HCT116 (cell line): ENCODE measurements at regions not wholly inside any gene's neighbourhood (a gene's known extent, or its start where the extent isn't known, plus 50 kb on each side); places are given as distances from the start of the nearest gene placed in this dataset.

Source experiments
- ATAC-seq: fragments of 200-7000 bp; cut with Tn5 transposase; 2 replicates; pipeline ENCODE4 v1.9.1; 2020; ENCODE audit warnings: mild to moderate bottlenecking, moderate library complexity
- BruUV-seq: library from RNA; stranded (reverse); fragments of 400-500 nt; replicated peaks from 2 replicates; lab custom pipeline; 2021; lab: Mats Ljungman, UMichigan
- CTCF ChIA-PET: fragments of 300-600 bp; sonication (Branson Sonifier 250); formaldehyde crosslinking; loops from one replicate; lab custom pipeline; 2021; ENCODE audit warnings: antibody characterized with exemption; lab: Charles Lee
- POLR2A ChIA-PET: fragments of 300-600, 350-600 bp; sonication (Branson Sonifier 250); formaldehyde crosslinking; loops from one replicate; lab custom pipeline; 2021; ENCODE audit warnings: antibody characterized with exemption; lab: Charles Lee
- RAD21 ChIA-PET, 2 experiments: fragments of 300-600 bp; sonication (Branson Sonifier 250); formaldehyde crosslinking; loops; one replicate each; lab custom pipeline; 2023; ENCODE audit warnings: low total read pairs in 2 of 2; ENCODE audit not compliant: uncharacterized antibody in 2 of 2, unreplicated experiment in 2 of 2, low non-redundant PET in 1 of 2; lab: Charles Lee
- DNase-seq: peaks from one replicate; pipeline ENCODE4 v3.0.0-alpha.2; 2010; ENCODE audit warnings: low read depth, low spot score
- H2AFZ ChIP-seq: fragments of 200-600 bp; shearing (Covaris generic), sonication (generic); 2 replicates; pipeline ENCODE4 v1.6.1; 2017; ENCODE audit warnings: low read depth, mixed run types, mixed read lengths, antibody characterized with exemption, low read length; ENCODE audit not compliant: poor library complexity, severe bottlenecking
- H3K27ac ChIP-seq: 2 replicates; pipeline ENCODE4 v1.5.1; 2012; ENCODE audit warnings: low read depth, low read length
- H3K27me3 ChIP-seq: fragments of 200-600 bp; sonication (generic); 2 replicates; pipeline ENCODE4 v1.6.1; 2016; ENCODE audit warnings: mixed run types, low read length, mixed read lengths; ENCODE audit not compliant: insufficient read depth
- H3K36me3 ChIP-seq, 2 experiments: fragments of 200-500 bp in 1 of 2; fragments of 200-600 bp in 1 of 2; sonication (Bioruptor generic) in 1 of 2; sonication (generic) in 1 of 2; 2 replicates each; pipeline versions ENCODE4 v1.5.1 to v1.6.1; 2014 to 2016; ENCODE audit warnings: low read length in 2 of 2, inconsistent platforms in 1 of 2, mixed read lengths in 1 of 2, mixed run types in 1 of 2; ENCODE audit not compliant: insufficient read depth in 2 of 2, control insufficient read depth in 1 of 2
- H3K4me1 ChIP-seq, 2 experiments: fragments of 200-600 bp in 1 of 2; sonication (generic) in 1 of 2; 2 replicates each; pipeline versions ENCODE4 v1.5.1 to v1.6.1; 2012 to 2017; ENCODE audit warnings: low read length in 2 of 2, inconsistent platforms in 1 of 2, mild to moderate bottlenecking in 1 of 2, mixed read lengths in 1 of 2, mixed run types in 1 of 2, moderate library complexity in 1 of 2; ENCODE audit not compliant: insufficient read depth in 2 of 2, control insufficient read depth in 1 of 2
- H3K4me2 ChIP-seq: fragments of 200-600 bp; sonication (generic); 2 replicates; pipeline ENCODE4 v1.6.1; 2017; ENCODE audit warnings: mixed run types, low read length, mixed read lengths
- H3K4me3 ChIP-seq, 2 experiments: fragments of 200-600 bp in 1 of 2; sonication (generic) in 1 of 2; replicated peaks in 1 of 2; 2 replicates each; pipeline ENCODE4 v1.5.1; 2011 to 2016; ENCODE audit warnings: low read length in 2 of 2, control low read depth in 1 of 2, low read depth in 1 of 2, mild to moderate bottlenecking in 1 of 2, mixed read lengths in 1 of 2, mixed run types in 1 of 2
- H3K79me2 ChIP-seq: fragments of 200-600 bp; sonication (generic); 2 replicates; pipeline ENCODE4 v1.6.1; 2017; ENCODE audit warnings: mild to moderate bottlenecking, mixed run types, low read length, moderate library complexity, mixed read lengths; ENCODE audit not compliant: insufficient read depth
- H3K9ac ChIP-seq: fragments of 200-600 bp; sonication (generic); 2 replicates; pipeline ENCODE4 v1.6.1; 2016; ENCODE audit warnings: low read length, mixed read lengths
- H3K9me2 ChIP-seq: fragments of 200-600 bp; sonication (generic), shearing (Covaris generic); 2 replicates; pipeline ENCODE4 v1.6.1; 2017; ENCODE audit warnings: mixed run types, mild to moderate bottlenecking, moderate library complexity; ENCODE audit not compliant: insufficient read depth
- H3K9me3 ChIP-seq, 2 experiments: fragments of 200-500 bp in 1 of 2; fragments of 200-600 bp in 1 of 2; sonication (Bioruptor generic) in 1 of 2; sonication (generic) in 1 of 2; 2 replicates each; pipeline ENCODE4 v1.6.1; 2014 to 2017; ENCODE audit warnings: low read length in 2 of 2, mixed read lengths in 2 of 2, inconsistent platforms in 1 of 2, low read depth in 1 of 2, mild to moderate bottlenecking in 1 of 2, mixed run types in 1 of 2, moderate library complexity in 1 of 2; ENCODE audit not compliant: control insufficient read depth in 1 of 2, insufficient read depth in 1 of 2
- H4K20me1 ChIP-seq: fragments of 200-600 bp; sonication (generic), shearing (Covaris generic); 2 replicates; pipeline ENCODE4 v1.6.1; 2017; ENCODE audit warnings: mixed run types, mild to moderate bottlenecking, moderate library complexity; ENCODE audit not compliant: insufficient read depth
- CBX3 ChIP-seq: IDR thresholded peaks from 2 replicates; pipeline ENCODE4 v1.6.1; 2012; ENCODE audit warnings: low read depth
- CEBPB ChIP-seq: IDR thresholded peaks from 2 replicates; pipeline ENCODE4 v1.6.1; 2012; ENCODE audit warnings: low read depth
- EGR1 ChIP-seq: IDR thresholded peaks from 2 replicates; pipeline ENCODE4 v1.6.1; 2012; ENCODE audit warnings: low read depth
- ELF1 ChIP-seq: IDR thresholded peaks from 2 replicates; pipeline ENCODE4 v1.6.1; 2012; ENCODE audit warnings: low read depth, borderline replicate concordance
- EZH2 ChIP-seq: fragments of 200-600 bp; sonication (generic); IDR thresholded peaks from 2 replicates; pipeline ENCODE4 v1.6.1; 2017; ENCODE audit warnings: antibody characterized with exemption, mixed run types
- FOSL1 ChIP-seq: IDR thresholded peaks from 2 replicates; pipeline ENCODE4 v1.6.1; 2012; ENCODE audit warnings: low read depth
- JUND ChIP-seq: IDR thresholded peaks from 2 replicates; pipeline ENCODE4 v1.6.1; 2012
- MAX ChIP-seq: IDR thresholded peaks from 2 replicates; pipeline ENCODE4 v1.6.1; 2012
- POLR2AphosphoS5 ChIP-seq: IDR thresholded peaks from 2 replicates; pipeline ENCODE4 v1.6.1; 2011; ENCODE audit warnings: mild to moderate bottlenecking, low read depth, low read length, moderate library complexity
- REST ChIP-seq: IDR thresholded peaks from 2 replicates; pipeline ENCODE4 v1.6.1; 2012; ENCODE audit warnings: low read depth
- SP1 ChIP-seq: IDR thresholded peaks from 2 replicates; pipeline ENCODE4 v1.6.1; 2012; ENCODE audit warnings: low read depth
- SRF ChIP-seq: IDR thresholded peaks from 2 replicates; pipeline ENCODE4 v1.6.1; 2012; ENCODE audit warnings: low read depth
- TCF7L2 ChIP-seq: IDR thresholded peaks from 2 replicates; pipeline ENCODE4 v1.7.0; 2011; ENCODE audit warnings: borderline replicate concordance, inconsistent platforms; ENCODE audit not compliant: insufficient read depth, insufficient read length; ENCODE audit errors: extremely low read depth
- YY1 ChIP-seq: IDR thresholded peaks from 2 replicates; pipeline ENCODE4 v1.6.1; 2011; ENCODE audit warnings: low read length, low read depth, moderate library complexity, mild to moderate bottlenecking; ENCODE audit not compliant: insufficient replicate concordance; ENCODE audit errors: extremely low read depth
- ZFX ChIP-seq: fragments of 450-650 bp; IDR thresholded peaks from 2 replicates; pipeline ENCODE4 v1.6.1; 2017
- ZNF274 ChIP-seq: fragments of 200-500 bp; sonication (Bioruptor generic); IDR thresholded peaks from 2 replicates; pipeline ENCODE4 v1.6.1; 2014; ENCODE audit warnings: mild to moderate bottlenecking, low read depth, low read length, inconsistent platforms
- intact Hi-C: fragments of 100-400 bp; cut with micrococcal nuclease; formaldehyde crosslinking; loops from 2 replicates; pipeline ENCODE4 v1.10.0; 2022
- TF ChIP-seq, protein P1 (sequence below), 3 experiments: fragments of 200-600 bp in 1 of 3; sonication (generic) in 1 of 3; IDR thresholded peaks in 2 of 3; conservative IDR thresholded peaks in 1 of 3; 2 replicates each; pipeline ENCODE4 v1.5.1; 2012 to 2017; ENCODE audit warnings: low read depth in 2 of 3, low read length in 2 of 3, antibody characterized with exemption in 1 of 3, borderline replicate concordance in 1 of 3, control low read depth in 1 of 3, mild to moderate bottlenecking in 1 of 3, mixed read lengths in 1 of 3, mixed run types in 1 of 3, moderate library complexity in 1 of 3; ENCODE audit not compliant: insufficient read depth in 1 of 3

- Histone ChIP-seq H3K27ac (no peak overlapping the region), H3K79me2 (no peaks in the 10 kb centered on the region), H3K4me1 (no peaks in the 10 kb centered on the region), H3K9me2 (no peaks in the 10 kb centered on the region), H3K9ac (no peak overlapping the region), H3K4me3 (no peak overlapping the region), H3K4me2 (no peak overlapping the region), H3K36me3 (no peaks in the 10 kb centered on the region), H3K9me3 (no peaks in the 10 kb centered on the region), H2AFZ (no peak overlapping the region), H4K20me1 (no peaks in the 10 kb centered on the region), H3K27me3 (no peaks in the 10 kb centered on the region)
- intact Hi-C loops, result no loop called here
- DNase-seq, result no peak
- TF ChIP-seq CEBPB, result no peak
- no peak for TF ChIP-seq JUND
- ChIA-PET POLR2A (interaction anchor here (0.6 kb wide), 1 partner anchor 198 kb away, joined by 3 read pairs; no protein-coding TSS in a partner anchor), RAD21 (no interaction called here), CTCF (no interaction called here)
- no peak for ATAC-seq
- no TSS peak for BruUV-seq
Observed at GRCh38 chr3:17928502-17929145, 186.2 kb upstream of the TBC1D5 start.

- Histone ChIP-seq H3K27me3 (no peaks in the 10 kb centered on the region), H3K36me3 (no peaks in the 10 kb centered on the region), H3K79me2 (no peaks in the 10 kb centered on the region), H2AFZ (no peak overlapping the region), H4K20me1 (no peaks in the 10 kb centered on the region), H3K9me2 (no peaks in the 10 kb centered on the region), H3K9me3 (no peaks in the 10 kb centered on the region), H3K27ac (no peak overlapping the region), H3K4me3 (no peak overlapping the region), H3K9ac (no peak overlapping the region), H3K4me2 (no peak overlapping the region), H3K4me1 (no peaks in the 10 kb centered on the region)
- no peak for ATAC-seq
- RAD21 ChIA-PET, result no interaction called here
- intact Hi-C loops, result no loop called here
- CTCF ChIA-PET, result no interaction called here
- no peak for DNase-seq
- no TSS peak for BruUV-seq
- POLR2A ChIA-PET, result no interaction called here
- TF ChIP-seq ZFX (no peak), EZH2 (no peak), ELF1 (no peak), ZNF274 (no peak), EGR1 (no peak), YY1 (no peak), SRF (no peak), CBX3 (no peak), MAX (no peak), REST (no peak), TCF7L2 (no peak), FOSL1 (no peak), SP1 (no peak), POLR2AphosphoS5 (no peak)
- TF ChIP-seq, protein P1, sequence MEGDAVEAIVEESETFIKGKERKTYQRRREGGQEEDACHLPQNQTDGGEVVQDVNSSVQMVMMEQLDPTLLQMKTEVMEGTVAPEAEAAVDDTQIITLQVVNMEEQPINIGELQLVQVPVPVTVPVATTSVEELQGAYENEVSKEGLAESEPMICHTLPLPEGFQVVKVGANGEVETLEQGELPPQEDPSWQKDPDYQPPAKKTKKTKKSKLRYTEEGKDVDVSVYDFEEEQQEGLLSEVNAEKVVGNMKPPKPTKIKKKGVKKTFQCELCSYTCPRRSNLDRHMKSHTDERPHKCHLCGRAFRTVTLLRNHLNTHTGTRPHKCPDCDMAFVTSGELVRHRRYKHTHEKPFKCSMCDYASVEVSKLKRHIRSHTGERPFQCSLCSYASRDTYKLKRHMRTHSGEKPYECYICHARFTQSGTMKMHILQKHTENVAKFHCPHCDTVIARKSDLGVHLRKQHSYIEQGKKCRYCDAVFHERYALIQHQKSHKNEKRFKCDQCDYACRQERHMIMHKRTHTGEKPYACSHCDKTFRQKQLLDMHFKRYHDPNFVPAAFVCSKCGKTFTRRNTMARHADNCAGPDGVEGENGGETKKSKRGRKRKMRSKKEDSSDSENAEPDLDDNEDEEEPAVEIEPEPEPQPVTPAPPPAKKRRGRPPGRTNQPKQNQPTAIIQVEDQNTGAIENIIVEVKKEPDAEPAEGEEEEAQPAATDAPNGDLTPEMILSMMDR (IDR thresholded peaks at IDR 0.05 in 2 of 3, conservative IDR thresholded peaks at IDR 0.05 in 1 of 3; ENCODE audit: borderline replicate concordance in 1 of 3, insufficient read depth in 1 of 3, low read depth in 2 of 3, low read length in 2 of 3), result no peak
Observed at GRCh38 chr3:17927036-17927435, 184.6 kb upstream of the TBC1D5 start.
